ENCODE measurements at regions not wholly inside any gene's neighbourhood (a gene's known extent, or its start where the extent isn't known, plus 50 kb on each side); places are given as distances from the start of the nearest gene placed in this dataset.

DNA sequence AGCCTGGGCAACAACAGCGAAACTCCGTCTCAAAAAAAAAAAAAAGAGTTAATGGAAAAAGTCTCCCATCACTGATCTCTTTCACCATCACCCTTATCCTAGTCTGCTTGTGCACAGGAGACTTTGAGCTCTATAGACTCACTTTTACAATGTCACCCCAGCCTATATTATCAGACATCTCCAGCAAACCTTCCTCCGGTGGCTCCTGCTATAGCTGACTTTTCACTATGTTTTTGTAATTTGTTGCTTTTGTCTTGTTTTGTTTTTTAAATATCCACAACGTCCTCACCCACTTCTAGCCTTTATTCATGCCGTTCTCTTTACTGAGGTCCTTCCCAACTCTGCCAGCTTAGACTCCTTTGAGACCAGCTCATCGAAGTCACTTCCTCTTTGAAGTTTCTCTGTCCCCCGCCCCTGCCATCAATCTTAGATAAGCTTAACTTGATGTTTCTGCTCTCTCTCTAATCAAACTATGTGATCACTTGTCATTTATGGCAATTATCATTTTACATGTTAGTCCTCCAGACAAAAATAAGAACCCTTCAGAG is 82.7 kb upstream of the CHD2 start:
- H3K27ac ChIP-seq = no peak overlapping the region
- no peak for TF ChIP-seq ZFX (IDR thresholded peaks at IDR 0.05)
- TF ChIP-seq, protein P1, sequence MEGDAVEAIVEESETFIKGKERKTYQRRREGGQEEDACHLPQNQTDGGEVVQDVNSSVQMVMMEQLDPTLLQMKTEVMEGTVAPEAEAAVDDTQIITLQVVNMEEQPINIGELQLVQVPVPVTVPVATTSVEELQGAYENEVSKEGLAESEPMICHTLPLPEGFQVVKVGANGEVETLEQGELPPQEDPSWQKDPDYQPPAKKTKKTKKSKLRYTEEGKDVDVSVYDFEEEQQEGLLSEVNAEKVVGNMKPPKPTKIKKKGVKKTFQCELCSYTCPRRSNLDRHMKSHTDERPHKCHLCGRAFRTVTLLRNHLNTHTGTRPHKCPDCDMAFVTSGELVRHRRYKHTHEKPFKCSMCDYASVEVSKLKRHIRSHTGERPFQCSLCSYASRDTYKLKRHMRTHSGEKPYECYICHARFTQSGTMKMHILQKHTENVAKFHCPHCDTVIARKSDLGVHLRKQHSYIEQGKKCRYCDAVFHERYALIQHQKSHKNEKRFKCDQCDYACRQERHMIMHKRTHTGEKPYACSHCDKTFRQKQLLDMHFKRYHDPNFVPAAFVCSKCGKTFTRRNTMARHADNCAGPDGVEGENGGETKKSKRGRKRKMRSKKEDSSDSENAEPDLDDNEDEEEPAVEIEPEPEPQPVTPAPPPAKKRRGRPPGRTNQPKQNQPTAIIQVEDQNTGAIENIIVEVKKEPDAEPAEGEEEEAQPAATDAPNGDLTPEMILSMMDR (conservative IDR thresholded peaks at IDR 0.05) = no peak

DNA sequence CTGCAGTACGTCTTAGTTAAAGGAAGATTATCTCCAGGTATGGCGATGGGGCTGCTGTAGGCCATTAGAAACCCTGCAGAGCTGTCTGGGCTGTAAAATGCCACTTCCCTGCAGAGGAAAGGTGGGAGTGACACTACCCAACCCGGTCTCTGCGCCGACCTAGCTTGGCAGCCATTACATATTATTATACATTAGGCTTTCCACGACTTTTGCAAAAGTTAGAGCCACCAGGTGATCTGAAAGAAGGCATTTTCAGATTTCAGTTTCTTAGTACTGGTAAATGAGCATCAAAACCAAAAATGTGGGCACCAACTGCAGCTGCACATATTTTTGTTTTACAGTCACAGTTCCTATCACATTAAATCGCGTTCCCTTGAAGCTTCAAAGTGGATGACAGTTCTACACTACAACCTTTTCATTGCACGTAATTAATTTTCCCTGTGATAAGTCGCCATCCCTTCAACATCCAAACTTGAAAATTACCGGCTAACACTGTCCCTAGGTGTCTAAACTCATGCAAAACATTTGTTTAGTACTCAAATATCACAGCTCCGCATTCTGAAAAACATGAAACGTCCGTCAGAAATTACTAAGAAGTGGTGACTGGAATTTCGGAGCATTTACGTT is 81.4 kb upstream of the CHD2 start:
- TF ChIP-seq, protein P1 (conservative IDR thresholded peaks at IDR 0.05) = no peak
- TF ChIP-seq ZFX (IDR thresholded peaks at IDR 0.05) = no peak
- H3K27ac ChIP-seq = peak overlapping the region; percentile 54

DNA sequence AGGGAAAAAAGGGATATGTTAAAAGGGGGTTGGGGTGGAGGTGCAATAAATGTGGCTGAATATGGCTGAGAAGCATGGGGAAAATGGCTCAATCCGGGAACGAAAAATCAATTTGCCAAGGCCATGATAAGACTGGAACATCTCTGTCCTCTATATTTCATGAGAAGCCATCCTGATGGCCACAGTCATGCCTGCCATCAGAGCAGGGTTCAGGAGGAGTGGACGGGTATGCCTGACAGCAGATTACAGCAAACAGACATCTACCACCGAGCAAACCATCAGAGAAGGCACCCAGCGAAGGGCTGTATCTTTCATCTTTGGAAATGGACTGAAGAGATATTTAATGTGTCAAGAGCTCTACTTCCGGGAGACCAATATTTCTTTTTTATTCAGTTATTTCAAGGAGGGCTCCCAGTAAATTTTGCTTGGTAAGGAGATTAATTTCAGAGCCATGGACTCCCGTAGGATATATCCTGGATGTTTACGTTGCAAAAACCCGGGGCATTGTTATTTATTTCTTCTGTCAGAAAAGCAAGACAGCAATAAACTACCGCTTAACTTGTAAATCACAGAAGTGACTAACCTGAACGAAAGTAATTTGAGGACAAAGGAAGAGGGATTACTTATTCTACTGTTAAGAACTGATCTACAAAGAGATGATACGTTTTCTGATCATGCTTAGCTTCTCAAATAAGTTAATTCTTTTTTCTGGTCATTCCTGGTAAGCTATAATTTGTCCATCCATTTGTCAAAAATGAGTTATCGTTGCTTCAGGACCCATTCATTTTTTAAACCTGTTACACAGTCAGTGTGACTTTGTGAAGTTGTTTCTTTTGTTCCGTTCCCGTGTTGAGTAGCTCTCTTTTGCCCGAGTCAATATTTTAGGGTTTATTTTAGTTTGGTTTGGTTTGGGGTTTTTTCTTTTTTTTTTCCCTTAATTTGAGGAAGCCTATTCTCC is 80.6 kb upstream of the CHD2 start:
- TF ChIP-seq, protein P1 (conservative IDR thresholded peaks at IDR 0.05) = no peak
- no peak for TF ChIP-seq ZFX (IDR thresholded peaks at IDR 0.05)
- H3K27ac ChIP-seq = peak overlapping the region; percentile 89

DNA sequence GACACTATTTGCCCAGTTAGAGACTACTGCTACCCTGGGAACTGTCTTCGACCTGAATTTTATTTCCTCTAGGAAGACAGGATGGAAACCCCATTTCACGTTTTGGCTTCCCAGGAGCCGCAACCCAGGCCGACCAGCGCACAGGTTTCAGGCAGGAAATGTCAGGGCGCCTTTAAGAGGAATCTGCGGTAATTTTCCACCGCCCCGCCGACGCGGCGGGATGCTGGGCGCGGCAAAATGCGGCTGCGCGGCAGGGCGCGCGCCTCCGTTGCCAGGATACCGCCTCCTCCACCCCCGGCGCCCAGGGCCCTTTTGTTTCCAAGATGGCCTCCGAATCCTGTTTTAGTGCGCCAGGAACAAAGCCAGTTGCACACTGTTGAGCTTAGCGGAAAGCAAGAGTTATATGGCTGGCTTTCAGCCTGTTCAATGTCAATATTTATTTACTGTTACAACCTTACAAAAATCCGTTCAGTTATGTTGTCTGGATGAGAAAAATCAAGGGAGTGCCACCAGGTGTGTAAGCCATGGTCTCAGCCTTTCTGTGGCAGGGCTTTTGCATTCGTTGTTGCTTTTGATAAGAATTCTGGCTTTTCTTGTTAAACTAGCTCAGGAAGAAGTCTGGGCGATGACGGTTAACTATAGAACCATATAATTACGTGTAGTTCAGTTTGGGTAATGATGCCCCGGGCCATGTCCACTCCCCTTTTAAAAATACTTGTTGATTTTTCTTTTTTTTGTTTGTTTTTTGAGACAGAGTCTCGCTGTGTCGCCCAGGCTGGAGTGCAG is 79.7 kb upstream of the CHD2 start:
- TF ChIP-seq, protein P1 (conservative IDR thresholded peaks at IDR 0.05) = no peak
- TF ChIP-seq ZFX (IDR thresholded peaks at IDR 0.05) = no peak
- peak overlapping the region; percentile 89 for H3K27ac ChIP-seq

DNA sequence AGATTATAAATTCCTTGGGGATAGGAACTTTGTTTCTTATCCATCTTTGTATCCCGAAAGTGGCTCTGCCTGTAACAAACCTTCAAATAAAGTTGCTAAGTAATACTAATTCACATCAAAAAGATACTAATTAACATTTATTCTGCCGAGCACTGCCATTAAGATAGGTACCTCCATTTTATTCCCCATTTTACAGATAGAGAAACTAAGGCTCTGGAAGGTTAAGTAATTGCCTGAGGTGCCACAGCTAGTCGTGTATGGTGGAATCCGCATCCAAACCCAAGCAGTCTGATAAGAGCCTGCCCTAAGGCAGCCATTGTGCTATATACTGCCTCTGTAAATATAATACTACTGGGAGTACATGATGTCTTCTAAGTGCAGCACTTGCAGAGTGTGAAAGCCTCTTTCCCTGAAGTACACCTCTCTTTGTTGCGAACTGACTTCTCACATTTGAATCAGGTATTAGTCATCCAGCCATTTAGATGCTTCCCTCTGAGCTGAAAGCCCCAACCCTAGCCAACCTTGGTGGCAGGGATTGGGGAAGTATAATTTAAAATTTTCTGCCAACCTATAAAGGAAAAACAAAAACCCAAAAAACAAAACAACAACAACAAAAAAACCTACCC is 78.5 kb upstream of the CHD2 start:
- TF ChIP-seq, protein P1 (conservative IDR thresholded peaks at IDR 0.05) = no peak
- TF ChIP-seq ZFX (IDR thresholded peaks at IDR 0.05) = no peak
- H3K27ac ChIP-seq = peak overlapping the region; percentile 89

DNA sequence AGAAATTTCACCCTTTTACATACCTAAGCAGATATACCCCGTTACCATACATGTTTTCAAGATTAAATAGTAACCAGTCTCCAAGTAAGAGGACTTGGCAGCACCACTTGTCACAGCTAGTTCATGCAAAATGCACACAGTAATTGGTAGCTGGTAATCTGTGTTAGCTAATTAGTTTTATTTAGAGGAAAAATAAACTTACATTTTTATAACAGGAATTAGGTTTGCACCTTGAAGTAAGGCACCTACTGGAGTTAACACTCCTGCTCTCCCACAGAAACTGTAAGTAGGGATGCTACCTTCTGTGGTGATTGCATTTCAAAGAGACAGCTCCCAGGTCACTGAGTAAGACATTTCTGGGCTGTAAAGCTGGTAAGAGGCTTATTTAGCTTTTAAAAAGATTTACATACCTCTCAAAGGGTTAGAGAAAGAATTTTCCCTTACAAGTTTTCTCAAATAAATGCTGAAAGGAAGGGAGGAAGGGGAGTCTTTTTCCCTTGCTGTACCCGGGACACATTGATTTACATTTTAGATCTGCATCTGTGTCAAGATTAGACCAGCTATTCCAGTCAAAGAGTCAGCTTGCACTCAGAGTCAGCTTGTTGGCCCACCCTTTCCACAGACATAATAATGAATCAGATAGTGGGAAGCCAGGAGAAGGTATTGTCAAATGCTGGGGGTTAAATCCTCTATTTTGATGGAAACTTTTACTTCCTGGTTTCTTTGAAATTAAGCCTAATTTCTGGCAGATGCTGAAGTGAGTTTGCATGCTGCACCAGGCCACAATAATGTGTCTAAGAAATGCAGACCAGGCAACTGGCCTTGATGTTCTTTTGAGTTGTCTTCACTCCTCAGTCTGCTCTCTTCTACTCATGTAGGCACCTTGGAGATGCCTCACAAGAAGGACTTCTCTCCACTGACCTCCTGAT is 77.6 kb upstream of the CHD2 start:
- TF ChIP-seq, protein P1 (conservative IDR thresholded peaks at IDR 0.05) = no peak
- no peak for TF ChIP-seq ZFX (IDR thresholded peaks at IDR 0.05)
- no peak overlapping the region for H3K27ac ChIP-seq

All from C4-2B (cell line).